Ectodermal cell (in vitro differentiated cells): ENCODE measurements at regions not wholly inside any gene's neighbourhood (a gene's known extent, or its start where the extent isn't known, plus 50 kb on each side); places are given as distances from the start of the nearest gene placed in this dataset.

Experiments used
- H3K27ac ChIP-seq: 2 replicates; pipeline ENCODE4 v1.7.0; 2013; ENCODE audit warnings: mild to moderate bottlenecking, low read depth, low read length; ENCODE audit not compliant: insufficient read depth, poor library complexity, severe bottlenecking
- H3K27me3 ChIP-seq: 2 replicates; pipeline ENCODE4 v1.7.0; 2013; ENCODE audit warnings: mild to moderate bottlenecking, low read length; ENCODE audit not compliant: insufficient read depth, control insufficient read depth, poor library complexity, severe bottlenecking
- H3K36me3 ChIP-seq: one replicate; pipeline ENCODE4 v1.7.0; 2013; ENCODE audit warnings: low read length; ENCODE audit not compliant: control insufficient read depth, insufficient read depth
- H3K4me1 ChIP-seq: one replicate; pipeline ENCODE4 v1.7.0; 2013; ENCODE audit warnings: low read length; ENCODE audit not compliant: control insufficient read depth, insufficient read depth
- H3K4me3 ChIP-seq: 2 replicates; pipeline ENCODE4 v1.7.0; 2013; ENCODE audit warnings: low read depth, low read length, control low read depth; ENCODE audit not compliant: insufficient read depth
- H3K9me3 ChIP-seq: 2 replicates; pipeline ENCODE4 v1.7.0; 2013; ENCODE audit warnings: mild to moderate bottlenecking, low read length, moderate library complexity; ENCODE audit not compliant: control insufficient read depth
- WGBS, 2 experiments: methylation state at CpG; one replicate each; pipeline ENCODE4 v1.1.7; 2013; ENCODE audit warnings: missing lambda C conversion rate in 2 of 2; 5-methylcytosine and 5-hydroxymethylcytosine counted together

GRCh38 chr1:87840767-87841166 is 512.1 kb downstream of the LMO4 start:
- H3K4me1 ChIP-seq = no peaks in the 10 kb centered on the region
- 86 to 95% methylated on average over 1 to 2 of the region's 3 CpGs for WGBS, 2 experiments

DNA sequence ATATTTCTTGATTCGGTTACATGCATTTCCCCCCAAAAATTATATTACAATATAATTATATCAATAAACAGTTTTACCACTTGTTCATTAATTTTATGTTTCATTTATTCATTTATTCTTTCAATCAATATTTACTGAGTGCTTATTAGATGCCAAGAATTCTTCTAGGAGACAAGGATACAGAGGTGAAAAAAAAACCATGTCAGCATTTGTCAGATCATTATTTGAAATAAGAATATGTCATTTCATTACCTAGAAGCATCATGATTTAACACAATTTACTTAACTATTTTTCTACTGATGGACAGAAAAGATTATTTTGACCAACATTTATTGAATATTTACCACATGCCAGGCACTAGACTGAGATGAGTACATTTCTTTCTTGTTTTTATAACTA is 512.7 kb downstream of the LMO4 start:
- WGBS, 2 experiments = 100% methylated on average over 1 of the region's 1 CpG; no CpG with 5 or more reads in 1 of the 2 experiments
- H3K9me3 ChIP-seq = no peaks in the 10 kb centered on the region
- no peaks in the 10 kb centered on the region for H3K27me3 ChIP-seq
- no peak overlapping the region for H3K4me3 ChIP-seq
- no peaks in the 10 kb centered on the region for H3K4me1 ChIP-seq
- H3K27ac ChIP-seq = no peak overlapping the region
- no peaks in the 10 kb centered on the region for H3K36me3 ChIP-seq

More at GRCh38 chr1:87840767-87841166, 512.1 kb downstream of the LMO4 start:
- Histone ChIP-seq H3K27ac (no peak overlapping the region), H3K36me3 (no peaks in the 10 kb centered on the region), H3K4me3 (no peak overlapping the region), H3K27me3 (no peaks in the 10 kb centered on the region), H3K9me3 (no peaks in the 10 kb centered on the region)

DNA sequence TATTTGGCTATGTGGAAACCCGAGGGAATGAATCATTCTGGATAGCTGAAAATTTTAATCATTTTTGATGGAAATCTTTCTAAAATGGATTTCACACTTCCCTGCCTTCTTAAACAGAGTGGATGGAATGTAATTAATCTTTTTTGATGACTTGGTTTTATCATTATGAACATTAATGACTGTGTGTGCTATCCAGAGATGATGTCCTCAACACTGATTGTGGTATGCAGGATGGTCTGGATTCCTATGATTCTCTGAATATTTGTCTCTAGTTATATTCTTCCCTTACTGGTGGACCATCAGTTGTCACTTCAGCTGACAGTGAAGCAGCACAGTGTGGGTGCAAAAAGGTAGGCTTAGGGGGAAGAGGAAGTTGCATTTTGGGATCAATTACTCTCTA is 513.5 kb downstream of the LMO4 start:
- Histone ChIP-seq H3K36me3 (no peaks in the 10 kb centered on the region), H3K27me3 (no peaks in the 10 kb centered on the region), H3K9me3 (no peaks in the 10 kb centered on the region), H3K27ac (no peak overlapping the region), H3K4me3 (no peak overlapping the region), H3K4me1 (no peaks in the 10 kb centered on the region)
- 86 to 89% methylated on average over 1 of the region's 1 CpG for WGBS, 2 experiments

DNA sequence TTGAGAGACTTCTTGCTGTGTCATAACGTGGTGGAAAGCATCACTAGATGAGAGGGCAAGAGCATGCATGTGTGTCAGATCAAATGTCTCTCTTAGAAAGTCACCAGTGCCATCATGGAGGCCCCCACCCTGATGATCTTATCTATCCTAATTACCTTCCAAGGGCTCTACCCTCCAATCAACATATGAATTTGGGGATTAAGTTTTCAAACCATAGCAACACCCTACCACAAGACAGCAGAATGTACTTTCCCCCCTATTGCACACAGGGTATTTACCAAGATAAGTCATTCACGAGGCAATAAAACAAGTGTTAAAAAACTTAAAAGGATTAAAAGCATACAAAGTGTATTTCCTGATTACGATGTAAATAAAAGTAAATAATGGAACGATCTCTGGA is 515.6 kb downstream of the LMO4 start:
- Histone ChIP-seq H3K27ac (no peak overlapping the region), H3K36me3 (no peaks in the 10 kb centered on the region), H3K9me3 (no peaks in the 10 kb centered on the region)

DNA sequence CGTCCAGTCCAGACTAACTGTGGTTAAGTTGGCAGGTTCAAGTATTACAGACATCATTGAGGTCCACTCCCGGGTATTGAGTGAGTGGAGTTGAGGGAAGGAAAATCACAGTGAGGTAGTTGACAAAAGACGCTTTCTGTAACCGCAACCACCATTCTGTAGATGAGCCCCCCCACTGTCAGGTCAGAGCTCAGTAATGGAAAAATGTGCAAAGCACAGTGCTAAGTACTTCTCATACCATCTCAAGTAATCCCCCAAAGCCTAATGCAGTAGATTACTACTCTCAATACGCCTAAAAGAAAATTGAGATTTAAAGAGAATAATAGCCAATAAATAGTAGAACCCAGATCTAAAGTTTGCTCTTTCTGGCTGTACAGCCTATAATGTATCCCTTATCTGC is 522.8 kb downstream of the LMO4 start:
- Histone ChIP-seq H3K4me3 (no peak overlapping the region), H3K27me3 (no peaks in the 10 kb centered on the region), H3K9me3 (no peaks in the 10 kb centered on the region), H3K36me3 (no peaks in the 10 kb centered on the region), H3K4me1 (no peaks in the 10 kb centered on the region), H3K27ac (no peak overlapping the region)
- 89 to 94% methylated on average over 4 to 5 of the region's 5 CpGs for WGBS, 2 experiments

More for the DNA sequence above, 515.6 kb downstream of the LMO4 start:
- no peaks in the 10 kb centered on the region for H3K27me3 ChIP-seq
- no peaks in the 10 kb centered on the region for H3K4me1 ChIP-seq
- WGBS, 2 experiments = 88 to 96% methylated on average over 1 to 3 of the region's 4 CpGs
- H3K4me3 ChIP-seq = no peak overlapping the region

DNA sequence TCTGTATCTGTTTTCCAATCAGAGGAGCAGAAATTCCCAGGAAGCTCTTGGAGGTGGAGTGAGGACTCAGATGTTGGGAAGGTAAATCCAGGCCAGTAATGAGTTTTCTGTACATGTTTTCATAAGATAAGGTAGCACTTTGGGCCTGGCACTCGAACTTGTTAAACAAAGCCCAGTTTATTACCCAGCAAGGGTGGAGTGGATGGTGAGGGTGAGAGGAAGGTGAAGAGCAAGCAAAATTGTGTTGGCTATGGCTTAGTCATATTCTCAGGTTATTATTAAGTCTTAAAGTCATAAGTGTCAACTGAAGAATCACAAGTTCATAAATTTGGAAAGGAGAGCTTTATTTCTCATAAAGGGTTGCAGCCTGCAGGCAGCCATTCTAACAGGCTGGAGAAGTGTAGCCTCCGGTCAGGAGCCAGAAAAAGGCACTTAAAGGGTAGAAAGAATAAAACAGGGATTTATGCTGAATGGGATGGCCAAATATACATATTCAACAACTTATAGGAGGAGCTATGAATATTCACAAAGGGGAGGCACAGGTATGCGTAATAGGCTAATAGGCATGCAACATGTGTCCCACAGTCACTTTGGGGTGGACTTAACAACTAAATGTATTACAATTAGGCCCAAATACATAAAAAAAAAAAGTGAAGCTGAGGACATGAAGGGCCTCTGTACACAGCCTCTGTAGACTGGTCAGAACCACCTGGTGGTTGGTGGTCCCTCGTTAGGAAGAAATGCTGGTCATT is 523.9 kb downstream of the LMO4 start:
- Histone ChIP-seq H3K9me3 (no peaks in the 10 kb centered on the region), H3K27me3 (no peaks in the 10 kb centered on the region), H3K4me3 (no peak overlapping the region), H3K4me1 (no peaks in the 10 kb centered on the region), H3K27ac (no peak overlapping the region), H3K36me3 (no peaks in the 10 kb centered on the region)
- 86 to 87% methylated on average over 3 to 4 of the region's 4 CpGs for WGBS, 2 experiments

GRCh38 chr1:87853576-87854351 is 525.1 kb downstream of the LMO4 start:
- WGBS, 2 experiments = 94 to 95% methylated on average over 5 of the region's 5 CpGs
- no peak overlapping the region for H3K27ac ChIP-seq
- H3K4me1 ChIP-seq = no peaks in the 10 kb centered on the region
- no peaks in the 10 kb centered on the region for H3K9me3 ChIP-seq
- no peaks in the 10 kb centered on the region for H3K36me3 ChIP-seq
- H3K4me3 ChIP-seq = no peak overlapping the region
- no peaks in the 10 kb centered on the region for H3K27me3 ChIP-seq

DNA sequence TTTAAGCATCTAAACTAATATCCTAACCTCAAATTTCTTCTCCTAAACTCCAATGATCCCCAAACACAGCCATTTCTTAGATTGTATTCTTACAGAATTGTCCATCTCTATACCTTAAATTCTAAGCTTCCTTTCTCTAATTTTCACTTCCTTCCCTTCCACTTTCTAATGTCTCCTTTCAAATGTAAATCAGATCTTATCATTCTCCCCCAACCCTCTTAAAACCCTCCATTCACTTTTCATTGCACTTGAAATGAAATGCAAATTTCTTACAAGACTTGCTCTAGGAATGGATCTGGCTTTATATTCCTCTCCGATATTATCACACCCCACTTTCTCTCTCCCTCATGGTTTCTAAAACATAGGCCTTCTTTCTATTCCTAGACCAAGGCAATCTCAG is 534.6 kb downstream of the LMO4 start:
- Histone ChIP-seq H3K27me3 (no peaks in the 10 kb centered on the region), H3K9me3 (no peaks in the 10 kb centered on the region), H3K36me3 (no peaks in the 10 kb centered on the region), H3K27ac (no peak overlapping the region), H3K4me1 (no peaks in the 10 kb centered on the region), H3K4me3 (no peak overlapping the region)
- WGBS, 2 experiments = 48 to 56% methylated on average over 1 of the region's 1 CpG

DNA sequence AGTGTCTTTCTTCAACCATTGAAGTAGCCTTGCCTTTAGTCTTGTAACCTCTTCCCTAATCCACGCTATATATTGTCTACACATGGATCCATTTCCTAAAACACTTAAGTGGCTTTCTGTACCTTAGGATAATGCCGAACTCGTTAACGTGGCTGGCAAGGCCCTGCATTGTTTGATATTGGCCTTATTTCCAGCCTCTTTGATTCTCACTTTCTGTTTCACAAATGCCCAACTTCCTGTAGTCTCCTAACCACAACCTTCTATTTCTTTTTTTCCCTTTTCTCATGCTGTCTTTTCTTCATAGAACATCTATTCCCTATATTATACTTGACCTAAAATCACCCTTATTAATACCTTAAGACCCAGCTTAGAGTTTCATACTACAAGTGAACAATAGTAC is 536.0 kb downstream of the LMO4 start:
- no peaks in the 10 kb centered on the region for H3K36me3 ChIP-seq
- H3K27ac ChIP-seq = no peak overlapping the region
- H3K4me1 ChIP-seq = no peaks in the 10 kb centered on the region
- H3K4me3 ChIP-seq = no peak overlapping the region
- H3K9me3 ChIP-seq = no peaks in the 10 kb centered on the region
- no peaks in the 10 kb centered on the region for H3K27me3 ChIP-seq
- WGBS, 2 experiments = 92 to 93% methylated on average over 4 of the region's 4 CpGs

GRCh38 chr1:87866416-87866815 is 537.7 kb downstream of the LMO4 start:
- Histone ChIP-seq H3K27ac (no peak overlapping the region), H3K4me1 (no peaks in the 10 kb centered on the region), H3K36me3 (no peaks in the 10 kb centered on the region), H3K4me3 (no peak overlapping the region), H3K9me3 (no peaks in the 10 kb centered on the region), H3K27me3 (no peaks in the 10 kb centered on the region)
- WGBS, 2 experiments = 87 to 98% methylated on average over 3 of the region's 3 CpGs
